22Rv1 (cell line): ENCODE measurements at regions not wholly inside any gene's neighbourhood (a gene's known extent, or its start where the extent isn't known, plus 50 kb on each side); places are given as distances from the start of the nearest gene placed in this dataset.

Experiments
- ZFX ChIP-seq: fragments of 450-650 bp; IDR thresholded peaks from 2 replicates; pipeline ENCODE4 v1.6.1; 2017; ENCODE audit warnings: antibody characterized with exemption, borderline replicate concordance
- TF ChIP-seq, protein P1 (sequence below): fragments of 450-650 bp; IDR thresholded peaks from 2 replicates; pipeline ENCODE4 v1.5.1; 2017; ENCODE audit warnings: mild to moderate bottlenecking

- TF ChIP-seq, protein P1, sequence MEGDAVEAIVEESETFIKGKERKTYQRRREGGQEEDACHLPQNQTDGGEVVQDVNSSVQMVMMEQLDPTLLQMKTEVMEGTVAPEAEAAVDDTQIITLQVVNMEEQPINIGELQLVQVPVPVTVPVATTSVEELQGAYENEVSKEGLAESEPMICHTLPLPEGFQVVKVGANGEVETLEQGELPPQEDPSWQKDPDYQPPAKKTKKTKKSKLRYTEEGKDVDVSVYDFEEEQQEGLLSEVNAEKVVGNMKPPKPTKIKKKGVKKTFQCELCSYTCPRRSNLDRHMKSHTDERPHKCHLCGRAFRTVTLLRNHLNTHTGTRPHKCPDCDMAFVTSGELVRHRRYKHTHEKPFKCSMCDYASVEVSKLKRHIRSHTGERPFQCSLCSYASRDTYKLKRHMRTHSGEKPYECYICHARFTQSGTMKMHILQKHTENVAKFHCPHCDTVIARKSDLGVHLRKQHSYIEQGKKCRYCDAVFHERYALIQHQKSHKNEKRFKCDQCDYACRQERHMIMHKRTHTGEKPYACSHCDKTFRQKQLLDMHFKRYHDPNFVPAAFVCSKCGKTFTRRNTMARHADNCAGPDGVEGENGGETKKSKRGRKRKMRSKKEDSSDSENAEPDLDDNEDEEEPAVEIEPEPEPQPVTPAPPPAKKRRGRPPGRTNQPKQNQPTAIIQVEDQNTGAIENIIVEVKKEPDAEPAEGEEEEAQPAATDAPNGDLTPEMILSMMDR, result no peak
- no peak for TF ChIP-seq ZFX
These were observed 302.3 kb upstream of the AUTS2 start for GRCh38 chr7:69295977-69296376.
